Mucosa of descending colon (tissue), 3 donors: ENCODE measurements at regions not wholly inside any gene's neighbourhood (a gene's known extent, or its start where the extent isn't known, plus 50 kb on each side); places are given as distances from the start of the nearest gene placed in this dataset.
A peak's percentile ranks its signal among the peaks of the same experiment; 100 is the strongest.

Experiments used
- ATAC-seq: fragments of 200-7000 bp; cut with Tn5 transposase; one replicate; pipeline ENCODE4 v1.9.1; 2020; ENCODE audit warnings: mild to moderate bottlenecking, moderate library complexity
- DNase-seq, 3 donors: peaks; one replicate each; pipeline ENCODE4 v3.0.0-alpha.2; 2020
- H3K36me3 ChIP-seq: fragments of 200-600 bp; one replicate; pipeline ENCODE4 v1.8.0; 2021; ENCODE audit warnings: low read depth, mild to moderate bottlenecking
- H3K4me1 ChIP-seq: fragments of 200-600 bp; one replicate; pipeline ENCODE4 v1.8.0; 2021; ENCODE audit warnings: low read depth, mild to moderate bottlenecking
- H3K4me3 ChIP-seq: fragments of 200-600 bp; one replicate; pipeline ENCODE4 v1.8.0; 2021; ENCODE audit warnings: mild to moderate bottlenecking
- H3K9me3 ChIP-seq: fragments of 200-600 bp; one replicate; pipeline ENCODE4 v1.8.0; 2021; ENCODE audit warnings: mild to moderate bottlenecking
- intact Hi-C, 2 donors: fragments of 100-400 bp; cut with DNase I in 1 of 2; cut with micrococcal nuclease in 1 of 2; formaldehyde crosslinking; loops; one replicate each; pipeline versions ENCODE4 v1.11.0 to v1.11.1; 2022; cut with DNase I, micrococcal nuclease
- TF ChIP-seq, protein P1 (sequence below): fragments of 200-600 bp; IDR thresholded peaks from one replicate; pipeline ENCODE4 v1.8.0; 2022; ENCODE audit warnings: antibody characterized with exemption, mild to moderate bottlenecking
- donor health status: DM: no; HTN: no; CAD: no; lungs with moderate emphysema.
- donor health status: DM: no; HTN: no; CAD: no.
- donor health status: DM: no; HTN: yes; CAD: no.

DNA sequence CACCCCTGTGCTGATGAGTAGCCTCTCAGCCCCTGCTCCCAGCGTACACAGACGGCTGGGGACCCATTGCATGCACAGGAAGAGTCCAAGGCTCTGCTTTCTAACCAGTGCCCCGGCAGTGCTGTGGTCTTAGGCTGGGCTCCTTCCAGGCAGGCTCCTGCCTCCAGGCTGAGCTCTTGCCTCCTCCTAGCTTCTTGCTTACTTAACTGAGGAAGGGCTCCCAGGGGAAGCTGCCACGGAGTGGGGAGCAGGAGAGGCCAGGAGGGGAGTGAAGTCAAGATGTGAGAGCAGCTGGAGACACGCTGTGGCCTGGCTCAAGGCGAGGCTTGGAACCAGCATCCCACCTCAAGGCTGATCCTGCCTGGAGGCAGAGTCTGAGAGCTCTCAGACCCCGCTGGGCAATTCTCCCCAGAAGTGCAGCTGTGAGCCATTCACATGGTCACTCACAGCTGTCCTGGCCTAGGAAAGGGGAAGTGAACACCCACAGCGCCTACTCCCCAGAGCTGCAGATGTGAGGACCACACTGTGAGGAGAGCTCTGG lies 141.0 kb downstream of the TBXT start:
- Histone ChIP-seq H3K4me3 (no peak overlapping the region), H3K36me3 (no peaks in the 10 kb centered on the region), H3K4me1 (no peaks in the 10 kb centered on the region), H3K9me3 (no peaks in the 10 kb centered on the region)
- intact Hi-C loops, result no loop called here
- DNase-seq (no peak), ATAC-seq (peak; percentile 26)
- TF ChIP-seq, protein P1, sequence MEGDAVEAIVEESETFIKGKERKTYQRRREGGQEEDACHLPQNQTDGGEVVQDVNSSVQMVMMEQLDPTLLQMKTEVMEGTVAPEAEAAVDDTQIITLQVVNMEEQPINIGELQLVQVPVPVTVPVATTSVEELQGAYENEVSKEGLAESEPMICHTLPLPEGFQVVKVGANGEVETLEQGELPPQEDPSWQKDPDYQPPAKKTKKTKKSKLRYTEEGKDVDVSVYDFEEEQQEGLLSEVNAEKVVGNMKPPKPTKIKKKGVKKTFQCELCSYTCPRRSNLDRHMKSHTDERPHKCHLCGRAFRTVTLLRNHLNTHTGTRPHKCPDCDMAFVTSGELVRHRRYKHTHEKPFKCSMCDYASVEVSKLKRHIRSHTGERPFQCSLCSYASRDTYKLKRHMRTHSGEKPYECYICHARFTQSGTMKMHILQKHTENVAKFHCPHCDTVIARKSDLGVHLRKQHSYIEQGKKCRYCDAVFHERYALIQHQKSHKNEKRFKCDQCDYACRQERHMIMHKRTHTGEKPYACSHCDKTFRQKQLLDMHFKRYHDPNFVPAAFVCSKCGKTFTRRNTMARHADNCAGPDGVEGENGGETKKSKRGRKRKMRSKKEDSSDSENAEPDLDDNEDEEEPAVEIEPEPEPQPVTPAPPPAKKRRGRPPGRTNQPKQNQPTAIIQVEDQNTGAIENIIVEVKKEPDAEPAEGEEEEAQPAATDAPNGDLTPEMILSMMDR, result no peak

DNA sequence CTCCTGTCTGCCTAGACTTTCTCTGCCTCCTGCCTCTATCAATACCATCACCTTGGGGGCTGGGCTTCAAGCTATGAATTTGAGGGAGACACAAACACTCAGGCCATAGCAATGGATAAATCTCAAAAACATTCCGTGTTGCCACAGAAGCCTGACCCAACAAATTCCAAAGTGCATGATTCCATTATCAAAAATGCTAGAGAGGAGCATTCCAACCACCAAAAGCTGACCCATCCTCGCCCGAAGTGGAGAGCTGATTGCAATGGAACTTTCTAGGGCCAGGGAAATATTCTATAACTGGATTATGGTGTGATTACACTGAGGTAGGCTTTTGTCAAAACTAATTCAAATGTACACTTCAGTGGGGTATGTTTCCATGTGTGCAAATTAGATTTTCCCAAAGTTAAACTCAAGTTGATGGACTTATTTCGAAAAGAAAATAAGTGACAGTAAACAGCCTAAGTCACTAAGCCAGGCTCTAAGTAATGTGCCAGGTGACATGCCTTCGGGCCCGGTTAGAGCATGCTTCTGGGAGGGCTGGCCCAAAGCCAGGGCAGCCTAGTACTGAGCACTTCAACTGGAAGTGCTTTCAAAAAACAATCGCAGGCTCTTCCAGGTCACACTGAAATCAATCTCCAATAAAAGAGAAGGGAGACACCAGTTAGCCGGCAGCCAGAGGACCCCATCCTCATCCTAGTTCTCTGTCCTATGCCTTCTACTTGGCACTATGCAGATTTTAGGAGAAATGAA lies 142.3 kb downstream of the TBXT start:
- H3K4me3 ChIP-seq, result no peak overlapping the region
- intact Hi-C loops, result no loop called here
- no peak for ATAC-seq

DNA sequence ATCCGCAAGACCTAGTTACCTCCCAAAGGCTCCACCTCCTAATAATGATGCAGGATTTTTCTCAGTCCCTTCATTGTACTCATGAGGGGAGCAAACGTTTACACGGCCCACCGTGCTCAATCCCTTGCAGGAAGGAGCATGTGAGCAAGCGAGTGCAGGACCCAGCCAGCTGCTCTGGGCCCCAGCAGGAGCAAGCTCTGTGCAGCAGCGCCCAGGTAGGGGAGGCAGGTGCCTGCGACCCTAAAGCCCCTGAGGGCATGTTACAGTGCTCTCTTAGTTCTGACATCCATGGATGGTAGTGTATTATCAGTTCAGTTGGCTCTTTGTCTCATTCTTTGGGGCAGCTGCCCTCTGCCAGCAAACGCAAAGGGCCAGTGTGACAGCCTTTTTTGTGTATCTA lies 143.4 kb downstream of the TBXT start:
- H3K4me3 ChIP-seq, result no peak overlapping the region
- H3K36me3 ChIP-seq, result no peaks in the 10 kb centered on the region
- H3K4me1 ChIP-seq, result no peaks in the 10 kb centered on the region
- no peaks in the 10 kb centered on the region for H3K9me3 ChIP-seq
- TF ChIP-seq, protein P1, result no peak
- ATAC-seq (no peak), DNase-seq (no peak)
- intact Hi-C loops, result no loop called here

More for the DNA sequence above, 142.3 kb downstream of the TBXT start:
- Histone ChIP-seq H3K36me3 (no peaks in the 10 kb centered on the region), H3K9me3 (no peaks in the 10 kb centered on the region), H3K4me1 (no peaks in the 10 kb centered on the region)
- no peak for DNase-seq
- TF ChIP-seq, protein P1, result no peak

DNA sequence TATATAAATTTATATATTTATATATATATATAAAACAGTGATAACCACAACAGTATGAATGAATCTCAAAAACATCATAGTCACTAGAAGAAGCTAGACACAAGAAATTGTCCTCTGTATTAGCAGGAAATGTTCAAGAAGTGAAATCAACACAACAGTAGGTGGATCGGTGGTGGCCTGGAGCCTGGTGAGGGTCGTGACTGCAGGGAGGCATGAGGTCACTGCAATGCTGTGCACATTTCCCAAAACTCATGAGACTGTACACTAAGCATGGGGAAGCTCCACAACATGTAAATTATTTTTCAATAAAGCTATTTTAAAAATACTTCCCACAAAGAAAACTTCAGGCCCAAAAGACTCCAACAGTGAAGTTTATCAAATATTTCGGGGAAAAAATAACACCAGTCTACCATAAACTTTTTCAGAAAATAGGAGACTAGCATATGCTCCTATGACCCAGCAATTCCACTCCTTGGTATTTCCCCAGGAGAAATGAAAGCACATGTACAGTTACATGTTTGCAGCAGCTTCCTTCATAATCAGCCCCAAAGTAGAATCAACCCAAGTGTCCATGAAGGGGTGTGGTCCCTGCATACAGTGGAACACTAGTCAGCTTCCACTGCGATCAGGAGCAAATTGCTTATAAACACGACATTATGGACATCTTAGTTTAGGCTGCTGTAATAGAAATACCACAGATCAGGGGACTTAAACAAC lies 144.2 kb downstream of the TBXT start:
- Histone ChIP-seq H3K36me3 (no peaks in the 10 kb centered on the region), H3K4me3 (no peak overlapping the region), H3K9me3 (no peaks in the 10 kb centered on the region), H3K4me1 (no peaks in the 10 kb centered on the region)
- TF ChIP-seq, protein P1, result no peak
- DNase-seq (no peak), ATAC-seq (no peak)
- intact Hi-C loops, result no loop called here

DNA sequence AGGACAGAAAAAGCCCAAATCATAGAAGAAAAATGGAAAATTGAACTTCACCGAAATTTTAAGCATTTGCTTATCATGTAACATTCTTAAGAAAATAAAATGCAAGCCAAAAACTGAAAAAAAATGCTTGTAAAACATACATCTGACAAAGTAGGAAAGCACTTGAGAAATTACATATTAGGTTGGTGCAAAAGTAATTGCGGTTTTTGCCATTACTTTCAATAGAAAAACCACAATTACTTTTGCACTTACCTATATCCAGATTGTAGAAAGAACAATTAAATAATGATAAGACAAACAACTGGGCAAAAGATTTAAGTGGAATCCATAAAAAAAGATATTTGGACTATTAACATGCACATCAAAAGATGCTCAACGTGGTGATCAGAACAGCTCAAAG lies 146.2 kb downstream of the TBXT start:
- no peak for ATAC-seq
- H3K4me3 ChIP-seq, result no peak overlapping the region
- no peaks in the 10 kb centered on the region for H3K4me1 ChIP-seq
- TF ChIP-seq, protein P1, result no peak
- peaks cover 9% of the 10 kb centered on the region for H3K9me3 ChIP-seq
- H3K36me3 ChIP-seq, result no peaks in the 10 kb centered on the region
- intact Hi-C loops, result no loop called here
- DNase-seq, result no peak
